Neural progenitor cell (in vitro differentiated cells): ENCODE measurements at regions not wholly inside any gene's neighbourhood (a gene's known extent, or its start where the extent isn't known, plus 50 kb on each side); places are given as distances from the start of the nearest gene placed in this dataset.

Experiments used
- DNase-seq: peaks from one replicate; pipeline ENCODE4 v3.0.0-alpha.2; 2016; ENCODE audit warnings: low spot score
- H2AFZ ChIP-seq: fragments of 200-600 bp; sonication (generic); replicated peaks from 2 replicates; pipeline ENCODE4 v1.6.1; 2016; ENCODE audit warnings: antibody characterized with exemption
- H3F3A ChIP-seq: fragments of 200-600 bp; sonication (generic); 2 replicates; pipeline ENCODE4 v1.6.1; 2016; ENCODE audit warnings: antibody characterized with exemption, low read depth
- H3K27ac ChIP-seq: fragments of 200-600 bp; sonication (generic); 2 replicates; pipeline ENCODE4 v1.5.1; 2016; ENCODE audit warnings: mild to moderate bottlenecking
- H3K27me3 ChIP-seq: fragments of 200-600 bp; sonication (generic); 2 replicates; pipeline ENCODE4 v1.6.1; 2016; ENCODE audit warnings: mild to moderate bottlenecking, moderate library complexity
- H3K36me3 ChIP-seq: fragments of 200-600 bp; sonication (generic); 2 replicates; pipeline ENCODE4 v1.5.1; 2016
- H3K4me1 ChIP-seq: fragments of 200-600 bp; sonication (generic); 2 replicates; pipeline ENCODE4 v1.6.1; 2016; ENCODE audit warnings: mixed run types
- H3K4me2 ChIP-seq: fragments of 200-600 bp; sonication (generic); 2 replicates; pipeline ENCODE4 v1.6.1; 2016
- H3K4me3 ChIP-seq: fragments of 200-600 bp; sonication (generic); 2 replicates; pipeline ENCODE4 v1.5.1; 2016
- H3K79me2 ChIP-seq: fragments of 200-600 bp; sonication (generic); 2 replicates; pipeline ENCODE4 v1.6.1; 2016; ENCODE audit warnings: low read depth
- H3K9ac ChIP-seq: fragments of 200-600 bp; sonication (generic); 2 replicates; pipeline ENCODE4 v1.6.1; 2016
- H3K9me3 ChIP-seq: fragments of 200-600 bp; sonication (generic); 2 replicates; pipeline ENCODE4 v1.5.1; 2016; ENCODE audit warnings: low read depth
- H4K20me1 ChIP-seq: fragments of 200-600 bp; sonication (generic); 2 replicates; pipeline ENCODE4 v1.6.1; 2016; ENCODE audit warnings: low read depth
- H3K27ac Mint-ChIP-seq: 3 replicates; pipeline ENCODE4 v1.8.0; 2021; ENCODE audit warnings: mixed read lengths
- H3K27me3 Mint-ChIP-seq: 2 replicates; pipeline ENCODE4 v1.8.0; 2022; ENCODE audit warnings: low read depth, mild to moderate bottlenecking, inconsistent platforms, moderate library complexity, mixed read lengths; ENCODE audit not compliant: insufficient read depth
- H3K36me3 Mint-ChIP-seq: 3 replicates; pipeline ENCODE4 v1.8.0; 2021; ENCODE audit warnings: mixed read lengths
- H3K4me1 Mint-ChIP-seq: 3 replicates; pipeline ENCODE4 v1.8.0; 2021; ENCODE audit warnings: mixed read lengths
- H3K4me3 Mint-ChIP-seq: 3 replicates; pipeline ENCODE4 v1.8.0; 2021; ENCODE audit warnings: mild to moderate bottlenecking, moderate library complexity, mixed read lengths
- H3K9me3 Mint-ChIP-seq: 3 replicates; pipeline ENCODE4 v1.8.0; 2020; ENCODE audit warnings: mixed read lengths
- EZH2 ChIP-seq: fragments of 200-600 bp; sonication (generic); IDR thresholded peaks from 2 replicates; pipeline ENCODE4 v1.6.1; 2017; ENCODE audit warnings: antibody characterized with exemption, mild to moderate bottlenecking, moderate library complexity
- EZH2phosphoT487 ChIP-seq: fragments of 200-600 bp; sonication (generic); IDR thresholded peaks from 2 replicates; pipeline ENCODE4 v1.6.1; 2017; ENCODE audit warnings: antibody characterized with exemption
- TF ChIP-seq, protein P1 (sequence below): fragments of 200-600 bp; sonication (generic); IDR thresholded peaks from 2 replicates; pipeline ENCODE4 v1.5.1; 2017; ENCODE audit warnings: antibody characterized with exemption, mild to moderate bottlenecking

DNA sequence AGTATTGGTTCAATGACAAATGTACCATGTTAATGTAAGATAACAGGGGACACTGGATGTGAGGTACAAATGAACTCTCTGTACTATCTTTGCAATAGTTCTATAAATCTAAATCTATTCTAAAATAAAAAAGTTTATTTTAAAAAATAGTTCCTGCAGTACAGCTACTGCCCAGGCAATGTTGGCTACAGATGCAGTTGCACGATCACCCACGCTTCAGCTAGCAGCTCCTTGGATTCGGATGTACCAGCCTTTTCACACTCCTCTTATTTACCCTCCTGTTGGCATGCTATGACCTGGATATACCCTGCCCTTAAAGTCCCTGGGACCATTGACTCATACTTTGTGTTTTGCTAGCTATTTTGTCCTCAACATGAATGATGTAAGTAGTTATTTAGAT, 185.4 kb upstream of the SMARCA2 start:
- no peaks in the 10 kb centered on the region for H4K20me1 ChIP-seq
- no peak overlapping the region for H3K27ac ChIP-seq
- no peaks in the 10 kb centered on the region for H3K9me3 Mint-ChIP-seq
- no peak overlapping the region for H3K4me3 Mint-ChIP-seq
- H3K4me2 ChIP-seq: no peak overlapping the region
- H3K9me3 ChIP-seq: no peaks in the 10 kb centered on the region
- H3F3A ChIP-seq: no peaks in the 10 kb centered on the region
- TF ChIP-seq EZH2 (no peak), EZH2phosphoT487 (no peak)
- TF ChIP-seq, protein P1, sequence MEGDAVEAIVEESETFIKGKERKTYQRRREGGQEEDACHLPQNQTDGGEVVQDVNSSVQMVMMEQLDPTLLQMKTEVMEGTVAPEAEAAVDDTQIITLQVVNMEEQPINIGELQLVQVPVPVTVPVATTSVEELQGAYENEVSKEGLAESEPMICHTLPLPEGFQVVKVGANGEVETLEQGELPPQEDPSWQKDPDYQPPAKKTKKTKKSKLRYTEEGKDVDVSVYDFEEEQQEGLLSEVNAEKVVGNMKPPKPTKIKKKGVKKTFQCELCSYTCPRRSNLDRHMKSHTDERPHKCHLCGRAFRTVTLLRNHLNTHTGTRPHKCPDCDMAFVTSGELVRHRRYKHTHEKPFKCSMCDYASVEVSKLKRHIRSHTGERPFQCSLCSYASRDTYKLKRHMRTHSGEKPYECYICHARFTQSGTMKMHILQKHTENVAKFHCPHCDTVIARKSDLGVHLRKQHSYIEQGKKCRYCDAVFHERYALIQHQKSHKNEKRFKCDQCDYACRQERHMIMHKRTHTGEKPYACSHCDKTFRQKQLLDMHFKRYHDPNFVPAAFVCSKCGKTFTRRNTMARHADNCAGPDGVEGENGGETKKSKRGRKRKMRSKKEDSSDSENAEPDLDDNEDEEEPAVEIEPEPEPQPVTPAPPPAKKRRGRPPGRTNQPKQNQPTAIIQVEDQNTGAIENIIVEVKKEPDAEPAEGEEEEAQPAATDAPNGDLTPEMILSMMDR: no peak
- no peaks in the 10 kb centered on the region for H3K36me3 Mint-ChIP-seq
- no peak for DNase-seq
- H3K36me3 ChIP-seq: no peaks in the 10 kb centered on the region
- peaks cover 8% of the 10 kb centered on the region for H3K4me1 ChIP-seq
- no peak overlapping the region for H3K9ac ChIP-seq
- H3K79me2 ChIP-seq: no peaks in the 10 kb centered on the region
- no peaks in the 10 kb centered on the region for H3K4me1 Mint-ChIP-seq
- H3K4me3 ChIP-seq: no peak overlapping the region
- H3K27ac Mint-ChIP-seq: no peak overlapping the region
- H2AFZ ChIP-seq: no peak overlapping the region
- peaks cover 2% of the 10 kb centered on the region for H3K27me3 Mint-ChIP-seq
- no peaks in the 10 kb centered on the region for H3K27me3 ChIP-seq

GRCh38 chr9:1832960-1833359, 182.2 kb upstream of the SMARCA2 start:
- peak; percentile 37 for DNase-seq
- Histone ChIP-seq H3F3A (no peaks in the 10 kb centered on the region), H3K9ac (no peak overlapping the region), H3K36me3 (no peaks in the 10 kb centered on the region), H4K20me1 (no peaks in the 10 kb centered on the region), H3K4me2 (no peak overlapping the region), H3K27me3 (no peaks in the 10 kb centered on the region), H3K4me3 (no peak overlapping the region), H3K27ac (no peak overlapping the region), H3K9me3 (no peaks in the 10 kb centered on the region), H3K4me1 (peaks cover 8% of the 10 kb centered on the region), H2AFZ (peak overlapping the region; percentile 97), H3K79me2 (no peaks in the 10 kb centered on the region)
- peaks cover 5% of the 10 kb centered on the region for H3K27me3 Mint-ChIP-seq
- no peak overlapping the region for H3K4me3 Mint-ChIP-seq
- TF ChIP-seq EZH2 (no peak), EZH2phosphoT487 (no peak)
- TF ChIP-seq, protein P1: no peak
- no peaks in the 10 kb centered on the region for H3K36me3 Mint-ChIP-seq
- H3K4me1 Mint-ChIP-seq: no peaks in the 10 kb centered on the region
- no peak overlapping the region for H3K27ac Mint-ChIP-seq
- H3K9me3 Mint-ChIP-seq: no peaks in the 10 kb centered on the region

DNA sequence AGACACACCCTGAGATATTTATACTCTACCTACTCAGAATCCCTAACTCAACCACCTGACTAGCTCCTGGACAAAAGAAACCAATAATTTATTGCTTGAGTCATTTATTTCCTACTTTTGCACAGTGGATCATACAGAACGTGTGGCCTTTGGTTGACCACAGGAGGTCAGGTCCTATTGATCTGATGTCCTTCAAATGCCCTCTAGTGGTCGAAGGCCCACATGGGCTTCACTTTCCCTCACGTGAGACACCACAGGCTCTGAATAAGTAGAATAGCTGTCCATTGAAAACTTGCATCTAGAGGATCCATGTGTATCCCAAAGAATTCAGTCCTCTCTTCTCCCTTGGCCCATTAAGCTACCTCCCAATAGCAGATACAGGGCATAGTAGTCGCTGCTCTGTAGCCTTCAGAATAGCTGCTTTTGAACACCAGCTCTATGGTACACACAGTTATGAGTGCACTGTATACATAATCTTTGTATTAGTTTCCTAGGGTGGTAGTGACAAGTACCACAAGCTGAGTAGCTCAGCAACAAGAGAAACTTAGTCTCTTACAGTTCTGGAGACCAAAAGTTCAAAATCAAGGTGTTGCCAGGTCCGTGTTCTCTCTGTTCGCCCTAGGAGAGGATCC, 177.6 kb upstream of the SMARCA2 start:
- H3K4me1 ChIP-seq: peaks cover 8% of the 10 kb centered on the region
- TF ChIP-seq EZH2phosphoT487: no peak
- TF ChIP-seq, protein P1: peak; percentile 81
- no peak overlapping the region for H3K27ac Mint-ChIP-seq
- H2AFZ ChIP-seq: no peak overlapping the region
- no peaks in the 10 kb centered on the region for H3K9me3 ChIP-seq
- H3K4me2 ChIP-seq: no peak overlapping the region
- no peaks in the 10 kb centered on the region for H3K79me2 ChIP-seq
- no peak overlapping the region for H3K4me3 Mint-ChIP-seq
- no peaks in the 10 kb centered on the region for H3K4me1 Mint-ChIP-seq
- no peak overlapping the region for H3K27ac ChIP-seq
- no peaks in the 10 kb centered on the region for H3K36me3 ChIP-seq
- H3K36me3 Mint-ChIP-seq: no peaks in the 10 kb centered on the region
- H3F3A ChIP-seq: no peaks in the 10 kb centered on the region
- peaks cover 7% of the 10 kb centered on the region for H3K27me3 Mint-ChIP-seq
- H3K9ac ChIP-seq: no peak overlapping the region
- H3K9me3 Mint-ChIP-seq: no peaks in the 10 kb centered on the region
- no peaks in the 10 kb centered on the region for H4K20me1 ChIP-seq
- peak; percentile 81 for DNase-seq
- no peak overlapping the region for H3K4me3 ChIP-seq
- no peaks in the 10 kb centered on the region for H3K27me3 ChIP-seq
